Fibroblast of lung (primary cell): ENCODE measurements at regions not wholly inside any gene's neighbourhood (a gene's known extent, or its start where the extent isn't known, plus 50 kb on each side); places are given as distances from the start of the nearest gene placed in this dataset.

Source experiments
- DNase-seq, 2 donors: peaks; one replicate each; pipeline versions ENCODE4 v3.0.0 to v3.0.0-alpha.2; 2010; ENCODE audit warnings: low read depth in 2 of 2
- H2AFZ ChIP-seq: 2 replicates; pipeline ENCODE4 v1.5.1; 2012; ENCODE audit warnings: low read length, control low read depth, inconsistent platforms
- H3K27ac ChIP-seq: 2 replicates; pipeline ENCODE4 v1.5.1; 2011; ENCODE audit warnings: low read length, control low read depth; ENCODE audit not compliant: insufficient read depth
- H3K27me3 ChIP-seq: 2 replicates; pipeline ENCODE4 v1.5.1; 2011; ENCODE audit warnings: mild to moderate bottlenecking, low read length; ENCODE audit not compliant: control insufficient read depth, insufficient read depth
- H3K36me3 ChIP-seq: 2 replicates; pipeline ENCODE4 v1.5.1; 2011; ENCODE audit warnings: low read length; ENCODE audit not compliant: control insufficient read depth, insufficient read depth
- H3K4me1 ChIP-seq: 2 replicates; pipeline ENCODE4 v1.5.1; 2011; ENCODE audit warnings: low read length; ENCODE audit not compliant: control insufficient read depth, insufficient read depth; ENCODE audit errors: extremely low read depth
- H3K4me2 ChIP-seq: 2 replicates; pipeline ENCODE4 v1.5.1; 2011; ENCODE audit warnings: low read length, control low read depth; ENCODE audit not compliant: insufficient read depth; ENCODE audit errors: extremely low read depth
- H3K4me3 ChIP-seq, 4 experiments: fragments of 200-600 bp in 1 of 4; sonication (generic) in 1 of 4; replicated peaks in 1 of 4; 2 replicates each; pipeline ENCODE4 v1.5.1; 2011 to 2016; ENCODE audit warnings: low read length in 4 of 4, low read depth in 3 of 4, mild to moderate bottlenecking in 3 of 4, control low read depth in 2 of 4, inconsistent platforms in 1 of 4, mixed read lengths in 1 of 4; ENCODE audit not compliant: insufficient read depth in 1 of 4; ENCODE audit errors: control extremely low read depth in 1 of 4
- H3K79me2 ChIP-seq: 2 replicates; pipeline ENCODE4 v1.5.1; 2012; ENCODE audit warnings: mild to moderate bottlenecking, low read length, inconsistent platforms; ENCODE audit not compliant: control insufficient read depth, insufficient read depth
- H3K9ac ChIP-seq: 2 replicates; pipeline ENCODE4 v1.5.1; 2011; ENCODE audit warnings: mild to moderate bottlenecking, low read length, control low read depth; ENCODE audit not compliant: insufficient read depth
- H3K9me3 ChIP-seq: 2 replicates; pipeline ENCODE4 v1.5.1; 2012; ENCODE audit warnings: low read depth, low read length; ENCODE audit not compliant: control insufficient read depth, insufficient read depth
- H4K20me1 ChIP-seq: 2 replicates; pipeline ENCODE4 v1.5.1; 2011; ENCODE audit warnings: low read length; ENCODE audit not compliant: control insufficient read depth, insufficient read depth; ENCODE audit errors: extremely low read depth
- EZH2 ChIP-seq: IDR thresholded peaks from 2 replicates; pipeline ENCODE4 v1.5.1; 2012; ENCODE audit warnings: low read length, control low read depth, mild to moderate bottlenecking; ENCODE audit errors: missing control alignments
- TF ChIP-seq, protein P1 (sequence below), 2 donors: IDR thresholded peaks in 1 of 2; conservative IDR thresholded peaks in 1 of 2; 1 replicate in 1 of 2; 2 replicates in 1 of 2; pipeline ENCODE4 v1.5.1; 2011 to 2012; ENCODE audit warnings: low read length in 2 of 2, control low read depth in 1 of 2, inconsistent platforms in 1 of 2, low read depth in 1 of 2, mild to moderate bottlenecking in 1 of 2

DNA sequence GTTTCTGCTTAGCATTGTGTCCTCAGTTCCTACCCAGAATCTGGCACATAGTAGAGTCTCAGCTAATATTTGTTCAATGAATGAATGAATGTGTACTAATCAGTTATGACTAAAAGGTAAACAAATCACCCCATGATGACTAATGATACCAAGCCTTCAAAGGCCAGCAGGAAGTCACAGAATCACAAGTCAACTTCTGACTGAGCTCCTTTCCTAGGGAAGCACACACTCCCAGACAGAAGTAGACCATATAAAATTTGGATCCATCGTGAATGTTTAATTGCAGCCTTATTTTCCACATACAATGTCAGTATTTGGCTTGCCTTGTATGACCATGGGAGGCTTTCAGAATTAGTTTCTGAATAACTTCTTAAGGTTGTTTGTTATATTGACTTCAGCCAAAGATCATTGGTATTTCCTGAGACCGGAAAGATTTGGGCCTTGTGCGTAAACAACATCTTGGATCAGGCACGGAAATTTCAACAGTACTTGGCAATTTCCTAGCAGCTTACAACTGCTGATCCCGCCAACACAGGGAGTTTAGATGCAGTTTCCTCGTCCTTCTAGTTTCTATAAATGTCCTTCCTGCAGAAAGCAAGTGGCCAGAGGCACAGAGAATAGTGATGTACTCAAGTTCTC, 185.9 kb upstream of the ATP1B1 start:
- H3K9ac ChIP-seq: no peak overlapping the region

DNA sequence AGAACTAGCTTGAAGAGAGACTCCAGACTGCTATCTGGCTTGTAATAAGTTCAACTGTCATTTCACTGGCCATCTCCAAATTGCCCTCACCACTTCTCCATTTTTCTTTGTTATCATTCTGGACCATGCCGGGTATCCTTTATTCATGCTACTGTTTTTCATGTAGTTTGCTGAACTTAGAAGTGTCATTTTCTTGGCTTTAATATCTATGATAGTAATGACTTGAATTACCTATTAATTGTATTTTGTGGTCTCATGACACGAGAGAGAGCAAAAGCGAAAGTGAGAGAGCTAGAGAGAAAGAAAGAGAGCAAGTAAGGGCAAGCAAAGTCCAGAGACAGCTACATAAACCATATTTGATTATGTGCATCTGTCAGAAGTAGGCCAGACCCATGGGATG, 184.9 kb upstream of the ATP1B1 start:
- Histone ChIP-seq H3K4me1 (peaks cover 6% of the 10 kb centered on the region), H2AFZ (peak overlapping the region; percentile 76), H3K79me2 (no peaks in the 10 kb centered on the region)

More for the DNA sequence above, 185.9 kb upstream of the ATP1B1 start:
- Histone ChIP-seq H3K27me3 (no peaks in the 10 kb centered on the region), H3K4me2 (peak overlapping the region; percentile 21), H3K27ac (peak overlapping the region; percentile 2), H3K4me3 (no peak overlapping the region), H3K36me3 (no peaks in the 10 kb centered on the region), H2AFZ (peak overlapping the region; percentile 72), H3K79me2 (no peaks in the 10 kb centered on the region), H4K20me1 (no peaks in the 10 kb centered on the region), H3K9me3 (no peaks in the 10 kb centered on the region), H3K4me1 (peaks cover 6% of the 10 kb centered on the region)
- no peak for TF ChIP-seq EZH2
- TF ChIP-seq, protein P1, sequence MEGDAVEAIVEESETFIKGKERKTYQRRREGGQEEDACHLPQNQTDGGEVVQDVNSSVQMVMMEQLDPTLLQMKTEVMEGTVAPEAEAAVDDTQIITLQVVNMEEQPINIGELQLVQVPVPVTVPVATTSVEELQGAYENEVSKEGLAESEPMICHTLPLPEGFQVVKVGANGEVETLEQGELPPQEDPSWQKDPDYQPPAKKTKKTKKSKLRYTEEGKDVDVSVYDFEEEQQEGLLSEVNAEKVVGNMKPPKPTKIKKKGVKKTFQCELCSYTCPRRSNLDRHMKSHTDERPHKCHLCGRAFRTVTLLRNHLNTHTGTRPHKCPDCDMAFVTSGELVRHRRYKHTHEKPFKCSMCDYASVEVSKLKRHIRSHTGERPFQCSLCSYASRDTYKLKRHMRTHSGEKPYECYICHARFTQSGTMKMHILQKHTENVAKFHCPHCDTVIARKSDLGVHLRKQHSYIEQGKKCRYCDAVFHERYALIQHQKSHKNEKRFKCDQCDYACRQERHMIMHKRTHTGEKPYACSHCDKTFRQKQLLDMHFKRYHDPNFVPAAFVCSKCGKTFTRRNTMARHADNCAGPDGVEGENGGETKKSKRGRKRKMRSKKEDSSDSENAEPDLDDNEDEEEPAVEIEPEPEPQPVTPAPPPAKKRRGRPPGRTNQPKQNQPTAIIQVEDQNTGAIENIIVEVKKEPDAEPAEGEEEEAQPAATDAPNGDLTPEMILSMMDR (conservative IDR thresholded peaks at IDR 0.05 in 1 of 2, IDR thresholded peaks at IDR 0.05 in 1 of 2; ENCODE audit: low read depth in 1 of 2, low read length in 2 of 2): no peak
- peak in 1 of 2 donors; percentile 62 for DNase-seq

DNA sequence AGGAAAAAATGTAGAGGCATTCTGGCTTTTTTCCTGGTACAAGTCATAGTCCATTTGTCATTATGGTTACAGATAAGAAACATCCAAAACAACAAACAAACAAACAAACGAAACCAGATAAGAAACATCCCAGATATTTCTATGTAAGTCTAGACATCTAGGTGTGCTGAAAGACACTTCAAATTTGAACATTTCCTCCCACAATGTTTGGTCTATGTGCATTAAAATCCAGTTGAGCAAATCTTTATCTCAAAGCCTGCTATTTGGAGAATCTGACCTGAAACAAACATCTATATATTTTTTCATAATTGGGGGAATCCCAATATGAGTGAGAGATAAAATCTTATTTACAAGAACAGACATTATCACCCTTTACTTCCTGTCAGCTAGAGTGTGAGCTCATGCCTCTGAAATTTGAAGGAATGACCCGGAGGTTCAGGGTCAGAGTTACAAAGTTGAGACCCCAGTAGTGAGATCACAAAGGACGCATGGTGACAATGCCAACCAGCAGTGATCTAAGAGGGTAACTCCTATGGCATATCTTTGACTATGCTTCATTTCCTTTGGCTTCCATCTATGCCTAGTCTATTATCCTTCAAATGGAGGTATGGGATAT, 182.9 kb upstream of the ATP1B1 start:
- H3K9ac ChIP-seq: no peak overlapping the region
- no peaks in the 10 kb centered on the region for H3K27me3 ChIP-seq
- no peak overlapping the region for H3K4me2 ChIP-seq
- H3K9me3 ChIP-seq: no peaks in the 10 kb centered on the region
- H3K27ac ChIP-seq: no peak overlapping the region
- H3K4me1 ChIP-seq: peaks cover 6% of the 10 kb centered on the region
- DNase-seq: no peak
- no peak overlapping the region for H3K4me3 ChIP-seq
- no peaks in the 10 kb centered on the region for H3K36me3 ChIP-seq
- H2AFZ ChIP-seq: no peak overlapping the region
- H4K20me1 ChIP-seq: no peaks in the 10 kb centered on the region
- TF ChIP-seq EZH2: no peak
- TF ChIP-seq, protein P1 (conservative IDR thresholded peaks at IDR 0.05 in 1 of 2, IDR thresholded peaks at IDR 0.05 in 1 of 2; ENCODE audit: low read depth in 1 of 2, low read length in 2 of 2): no peak
- H3K79me2 ChIP-seq: no peaks in the 10 kb centered on the region

More for the DNA sequence above, 184.9 kb upstream of the ATP1B1 start:
- peak overlapping the region; percentile 12 for H3K27ac ChIP-seq
- H3K27me3 ChIP-seq: no peaks in the 10 kb centered on the region
- TF ChIP-seq, protein P1 (conservative IDR thresholded peaks at IDR 0.05 in 1 of 2, IDR thresholded peaks at IDR 0.05 in 1 of 2; ENCODE audit: low read depth in 1 of 2, low read length in 2 of 2): no peak
- H4K20me1 ChIP-seq: no peaks in the 10 kb centered on the region
- H3K9ac ChIP-seq: no peak overlapping the region
- H3K9me3 ChIP-seq: no peaks in the 10 kb centered on the region
- peak overlapping the region; percentile 39 for H3K4me2 ChIP-seq
- no peak overlapping the region for H3K4me3 ChIP-seq
- DNase-seq: no peak
- no peaks in the 10 kb centered on the region for H3K36me3 ChIP-seq
